Hematopoietic multipotent progenitor cell treated with erythropoietin and hydrocortisone succinate and interleukin-3 and kit ligand, for 6 days (in vitro differentiated cells): ENCODE measurements at regions not wholly inside any gene's neighbourhood (a gene's known extent, or its start where the extent isn't known, plus 50 kb on each side); places are given as distances from the start of the nearest gene placed in this dataset.

ENCODE experiments used
- DNase-seq: peaks from one replicate; pipeline ENCODE4 v3.0.0-alpha.2; 2015

DNA sequence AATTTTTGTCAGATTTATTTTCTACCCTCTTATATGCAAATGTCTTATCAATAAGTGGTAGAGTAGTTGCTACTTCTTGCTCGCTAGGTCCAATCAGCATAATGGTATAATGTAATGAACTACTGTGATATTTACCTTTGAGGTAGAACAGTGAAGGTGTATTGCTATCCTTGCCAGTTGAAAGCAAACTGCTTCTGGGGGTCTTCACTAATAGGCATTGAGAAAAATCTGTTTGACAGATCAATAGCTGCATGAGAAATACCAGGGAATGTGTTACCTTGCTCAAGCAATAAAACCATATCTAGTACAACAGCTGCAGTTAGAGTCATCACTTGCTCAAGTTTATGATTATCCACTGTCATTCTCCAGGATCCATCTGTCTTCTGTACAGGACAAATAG lies 50.1 kb upstream of the EFEMP1 start:
- DNase-seq: no peak

GRCh38 chr2:55976681-55977080 lies 53.1 kb upstream of the EFEMP1 start:
- no peak for DNase-seq

- DNase-seq: peak; percentile 2
Measured at GRCh38 chr2:55985406-55985805, 61.8 kb upstream of the EFEMP1 start.

DNA sequence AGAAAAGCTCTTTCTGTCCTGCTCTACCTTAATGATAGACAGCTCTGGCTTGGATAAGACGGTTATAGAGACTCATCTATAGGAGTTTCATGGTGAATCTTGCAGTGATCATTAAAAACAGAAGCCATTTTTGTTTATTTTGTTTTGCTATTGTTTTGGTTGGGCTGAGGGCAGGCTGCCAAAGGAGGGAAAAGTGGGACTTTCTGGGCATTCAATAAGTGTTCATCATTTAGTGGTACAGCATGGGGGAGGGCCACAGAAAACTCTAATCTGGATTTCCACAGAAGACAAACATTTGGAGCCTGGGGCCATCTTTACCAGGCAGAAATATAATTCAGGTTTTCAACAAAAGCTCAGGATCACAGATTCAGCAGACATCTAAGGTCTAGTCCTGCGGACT lies 62.4 kb upstream of the EFEMP1 start:
- DNase-seq: no peak

GRCh38 chr2:55986700-55987440 lies 63.3 kb upstream of the EFEMP1 start:
- DNase-seq: no peak

- DNase-seq: no peak
Measured at GRCh38 chr2:55989405-55989804, 65.8 kb upstream of the EFEMP1 start.

DNA sequence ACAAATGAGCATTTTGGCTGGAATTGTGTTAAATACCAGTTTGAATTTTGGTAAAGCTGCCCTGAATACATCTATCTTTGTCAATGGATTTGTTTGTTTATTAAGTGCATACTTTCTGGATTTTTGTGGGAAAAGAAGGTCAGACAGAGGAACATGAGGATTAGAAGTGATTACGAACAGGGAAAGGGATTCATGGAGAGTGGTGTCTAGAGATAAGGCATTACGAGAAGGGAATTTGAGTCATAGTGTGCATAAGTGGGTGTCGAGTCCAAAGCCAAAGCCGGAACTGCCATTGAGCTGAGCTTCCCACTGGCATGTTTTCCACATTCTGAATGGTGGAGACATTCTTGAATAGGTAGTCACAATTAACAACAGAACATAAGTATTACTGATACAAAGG lies 68.9 kb upstream of the EFEMP1 start:
- no peak for DNase-seq

GRCh38 chr2:55993685-55994084 lies 70.1 kb upstream of the EFEMP1 start:
- no peak for DNase-seq

DNA sequence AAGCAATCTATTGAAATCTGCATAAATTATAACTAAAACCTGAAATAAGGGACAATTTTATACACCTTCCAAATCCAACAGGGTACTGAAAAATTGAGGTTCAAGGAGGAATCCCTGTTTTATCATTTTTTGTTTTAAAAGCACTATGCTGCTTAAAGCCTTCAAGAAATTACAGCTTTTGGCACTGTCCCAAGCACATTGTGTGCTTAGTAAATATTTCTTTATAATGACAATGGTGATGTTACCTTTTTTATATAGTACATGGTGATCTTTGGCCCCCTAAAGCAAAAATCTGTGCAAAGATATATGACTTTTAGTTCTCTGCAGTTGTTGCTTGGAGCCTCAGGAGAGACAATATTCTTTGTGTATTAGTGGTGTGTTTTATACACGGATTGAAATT lies 71.6 kb upstream of the EFEMP1 start:
- DNase-seq: no peak

DNA sequence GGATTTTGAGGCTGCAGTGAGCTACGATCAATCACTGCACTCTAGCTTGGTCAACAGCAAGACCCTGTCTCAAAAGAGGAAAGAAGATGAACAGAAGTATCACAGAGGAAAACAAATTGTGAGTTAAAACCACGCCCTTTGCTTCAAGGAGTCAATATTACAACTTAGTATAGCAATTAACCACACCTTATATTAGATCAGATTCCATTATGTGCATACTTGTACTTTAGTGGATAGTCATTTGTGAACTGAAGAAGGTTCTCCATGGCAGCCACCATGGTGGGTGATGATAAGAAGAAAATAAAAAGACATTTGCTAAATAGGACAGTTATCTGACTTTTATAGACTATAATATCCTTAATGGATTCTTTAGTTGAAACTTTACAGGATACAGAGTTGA lies 72.3 kb upstream of the EFEMP1 start:
- no peak for DNase-seq

DNA sequence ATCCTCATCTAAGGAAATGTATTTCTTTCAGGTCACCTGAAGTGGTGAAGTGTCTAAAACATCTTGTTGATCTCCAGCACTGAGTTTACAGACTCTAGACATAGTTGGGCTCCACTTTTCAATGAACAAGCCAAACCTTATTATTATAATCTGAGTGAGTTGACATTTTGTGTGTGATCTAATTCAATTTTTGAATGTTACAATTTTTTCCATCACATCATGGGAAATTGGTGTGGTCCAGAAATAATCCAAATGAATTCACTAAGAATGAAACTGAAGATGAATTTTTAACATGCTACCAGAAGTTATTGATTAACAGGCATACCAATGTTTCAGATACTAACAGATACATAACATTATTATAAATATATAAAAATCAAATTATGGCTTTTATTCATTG lies 75.6 kb upstream of the EFEMP1 start:
- DNase-seq: no peak

DNA sequence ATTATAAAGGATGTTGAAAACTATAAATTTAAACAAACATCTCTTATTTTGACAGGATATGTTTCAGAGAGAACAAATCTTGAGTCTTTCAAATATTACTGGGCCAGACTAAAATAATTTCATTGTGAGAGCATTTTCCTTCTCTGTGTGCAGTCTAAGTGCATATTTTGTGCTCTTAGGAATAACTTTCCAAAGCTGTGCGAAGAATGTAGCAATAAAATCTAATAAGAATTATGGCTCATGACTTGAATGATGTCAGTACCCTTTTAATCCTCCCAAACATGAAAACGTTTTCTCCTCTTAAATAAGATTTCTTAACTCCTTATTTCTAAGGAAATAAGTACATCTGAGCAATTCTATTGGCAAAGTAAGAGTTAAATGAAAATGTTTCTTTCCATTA lies 76.2 kb upstream of the EFEMP1 start:
- no peak for DNase-seq

DNA sequence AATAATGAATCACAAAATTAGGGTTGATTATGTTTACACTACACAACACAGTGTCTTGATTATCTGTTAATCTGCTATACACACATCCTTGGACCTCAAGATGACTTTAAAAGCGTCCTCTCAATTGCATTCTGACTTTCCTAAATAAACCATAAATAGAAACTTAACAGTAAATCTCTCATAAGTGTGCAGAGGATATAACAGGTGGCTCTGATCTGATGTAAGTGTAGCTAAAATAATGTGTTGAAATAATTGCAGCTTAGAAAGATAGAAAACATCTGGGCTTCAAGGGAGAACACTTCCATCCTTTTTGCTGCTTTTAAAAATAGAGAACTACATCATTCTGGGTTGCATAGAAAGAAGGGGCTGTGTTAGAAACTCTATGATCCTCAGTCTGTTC lies 78.4 kb upstream of the EFEMP1 start:
- DNase-seq: no peak

DNA sequence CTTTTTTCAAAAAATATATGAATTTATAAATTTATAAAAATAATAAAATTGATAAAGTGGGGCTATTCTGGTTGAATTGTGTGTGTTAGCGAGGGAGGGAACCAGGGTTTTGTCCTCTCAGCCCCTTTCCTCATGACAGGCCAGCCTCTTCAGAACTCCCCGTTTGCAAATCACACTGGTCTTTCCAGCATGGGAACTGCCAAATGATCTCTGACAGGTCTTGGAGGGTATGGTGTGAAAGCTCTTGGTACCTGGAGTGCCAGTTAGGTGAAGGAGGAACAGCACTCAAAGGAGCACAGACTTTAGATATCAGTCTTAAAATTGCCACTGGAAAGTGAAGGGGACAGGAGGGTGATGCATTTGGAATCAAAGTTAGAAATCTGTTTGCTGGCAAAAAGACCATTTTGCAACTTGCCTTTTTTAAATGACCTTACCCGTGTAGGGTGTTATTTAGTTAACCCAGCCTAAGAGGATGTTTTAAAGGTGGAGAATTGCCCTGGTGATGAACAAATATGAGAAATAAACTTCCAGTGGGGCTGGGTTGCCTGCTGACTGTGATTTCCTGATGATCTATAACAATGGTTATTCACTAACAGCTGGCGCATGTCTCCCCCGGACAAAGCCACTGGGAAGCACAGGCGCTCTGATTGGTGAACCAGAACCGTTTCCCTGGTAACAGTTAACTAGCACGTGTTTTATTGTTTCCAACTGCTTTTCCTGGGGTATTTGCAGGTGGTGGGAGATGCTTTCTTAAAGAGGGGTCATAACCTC lies 85.3 kb upstream of the EFEMP1 start:
- DNase-seq: no peak

DNA sequence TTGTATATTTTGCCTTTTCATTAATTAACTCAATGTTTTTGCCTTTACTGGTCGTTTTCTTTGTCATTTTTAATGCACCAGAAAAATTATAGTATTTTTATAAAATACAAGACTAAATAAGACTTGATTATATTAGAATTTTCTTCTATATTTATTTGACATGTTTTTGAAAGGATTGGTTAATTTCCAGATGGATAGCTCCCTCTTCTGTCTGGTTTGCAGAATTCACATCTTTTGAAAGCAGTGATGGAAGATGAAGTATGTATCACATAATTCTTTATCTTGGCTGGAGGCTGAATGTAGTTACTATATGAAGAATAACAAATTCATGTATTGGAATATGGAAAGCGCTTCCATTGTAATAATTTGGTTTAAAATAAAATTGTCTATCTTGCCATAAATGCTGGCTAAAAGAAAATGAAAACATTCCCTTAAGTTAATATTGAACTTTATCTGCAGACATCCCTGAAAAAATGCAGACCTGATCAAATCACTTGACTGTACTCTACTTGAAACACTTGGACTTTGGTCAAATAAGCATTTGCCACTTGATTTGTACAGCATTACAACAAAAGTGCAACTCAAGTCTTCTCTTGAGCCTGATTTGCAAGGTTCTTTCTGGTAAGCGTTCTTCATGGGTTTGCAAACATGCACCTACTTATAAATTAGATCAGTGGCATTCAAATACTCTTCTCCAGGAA lies 86.3 kb upstream of the EFEMP1 start:
- DNase-seq: peak; percentile 60

DNA sequence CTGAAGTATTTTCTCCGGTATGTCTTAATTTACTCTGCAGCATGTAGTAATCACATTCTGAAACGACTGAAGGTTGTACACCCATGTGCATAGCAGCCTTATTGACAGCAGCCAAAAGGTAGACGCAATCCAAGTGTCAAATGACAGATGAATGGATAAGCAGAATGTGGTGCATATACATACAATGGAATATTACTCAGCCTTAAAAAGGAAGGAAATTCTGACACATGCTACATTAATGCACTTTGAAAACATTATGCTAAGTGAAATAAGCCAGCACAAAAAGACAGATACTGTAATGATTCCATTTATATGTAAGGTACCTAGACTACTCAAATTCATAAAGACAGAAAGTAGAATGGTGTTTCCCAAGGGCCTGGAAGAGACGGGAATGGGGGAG lies 88.0 kb upstream of the EFEMP1 start:
- no peak for DNase-seq

DNA sequence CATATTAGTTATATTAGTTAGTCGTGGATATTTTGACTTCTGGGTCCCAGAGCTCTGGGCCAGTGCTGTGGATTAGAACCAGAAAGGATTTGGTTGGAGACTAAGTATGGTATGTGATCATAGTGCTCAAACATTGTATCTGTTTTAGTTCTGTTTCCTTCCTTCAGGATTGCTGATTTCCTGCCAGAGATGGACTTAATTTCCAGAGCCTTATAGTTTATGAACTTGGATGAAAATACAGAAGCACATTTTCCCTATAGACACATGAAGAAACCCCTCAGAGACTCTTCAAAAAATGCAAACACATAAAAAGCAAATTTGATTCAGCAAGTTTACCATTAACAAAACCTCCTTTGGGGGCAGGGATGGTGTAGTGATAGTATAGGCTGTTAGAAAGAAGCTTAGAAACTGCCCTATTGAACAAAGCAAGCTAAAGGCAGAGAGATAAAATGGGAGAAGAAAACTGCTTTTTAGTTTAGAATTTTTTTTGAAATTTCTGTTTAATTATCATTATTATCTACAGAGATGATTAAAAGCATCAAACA lies 88.7 kb upstream of the EFEMP1 start:
- no peak for DNase-seq

- DNase-seq: no peak
Measured at GRCh38 chr2:56013475-56013874, 89.9 kb upstream of the EFEMP1 start.

DNA sequence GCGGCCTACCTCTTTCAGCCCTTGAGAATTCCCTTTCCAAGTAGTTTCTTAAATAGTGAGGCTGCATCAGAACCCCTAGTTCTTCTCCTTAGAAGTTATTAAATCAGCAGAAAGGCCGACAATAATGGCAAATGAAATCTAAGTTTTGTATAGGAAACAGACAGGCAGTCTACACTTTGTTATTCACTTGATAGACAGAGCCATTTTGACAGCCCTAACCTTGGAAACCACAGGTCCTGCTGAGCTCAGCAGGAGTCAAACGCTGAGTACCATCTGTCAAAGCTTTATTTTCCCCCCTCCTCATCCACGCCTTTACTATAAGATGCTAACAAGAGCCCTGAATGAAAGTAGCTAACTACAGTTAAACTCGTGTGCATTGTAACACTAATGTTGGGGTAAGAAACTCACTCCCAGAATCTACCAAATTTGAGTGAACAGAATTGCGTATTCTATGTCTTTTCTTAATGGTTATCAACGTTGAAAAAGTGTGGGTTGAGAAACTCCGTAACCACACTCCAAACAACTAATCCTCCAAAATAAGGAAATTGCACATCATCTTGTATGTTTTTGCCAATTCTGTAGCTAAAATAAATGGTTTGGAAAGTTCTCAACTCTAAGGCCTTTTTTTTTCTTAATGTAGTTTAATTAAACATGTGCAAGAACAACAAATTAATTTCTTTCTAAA lies 90.6 kb upstream of the EFEMP1 start:
- no peak for DNase-seq

DNA sequence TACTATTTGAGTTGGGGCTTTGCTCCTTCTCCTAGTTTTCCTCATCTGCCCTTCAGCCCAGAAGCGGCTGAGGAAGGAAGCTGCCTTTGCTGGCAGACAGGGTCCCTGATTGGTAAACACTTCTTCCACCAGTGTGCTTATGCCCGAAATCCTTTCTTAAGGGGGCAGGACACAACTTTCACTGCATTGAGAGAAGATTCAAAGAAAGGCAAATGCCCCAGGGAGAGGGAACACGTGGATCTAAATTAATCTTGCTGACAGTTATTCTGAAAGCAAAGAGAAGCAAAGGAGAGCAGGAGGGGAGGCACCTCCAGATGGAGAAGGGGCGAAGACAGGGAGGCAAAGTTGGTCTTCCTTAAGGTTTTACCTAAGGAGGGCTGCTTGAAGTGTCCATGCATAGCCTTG lies 92.1 kb upstream of the EFEMP1 start:
- no peak for DNase-seq

- no peak for DNase-seq
Measured at GRCh38 chr2:56017784-56018183, 94.2 kb upstream of the EFEMP1 start.

DNA sequence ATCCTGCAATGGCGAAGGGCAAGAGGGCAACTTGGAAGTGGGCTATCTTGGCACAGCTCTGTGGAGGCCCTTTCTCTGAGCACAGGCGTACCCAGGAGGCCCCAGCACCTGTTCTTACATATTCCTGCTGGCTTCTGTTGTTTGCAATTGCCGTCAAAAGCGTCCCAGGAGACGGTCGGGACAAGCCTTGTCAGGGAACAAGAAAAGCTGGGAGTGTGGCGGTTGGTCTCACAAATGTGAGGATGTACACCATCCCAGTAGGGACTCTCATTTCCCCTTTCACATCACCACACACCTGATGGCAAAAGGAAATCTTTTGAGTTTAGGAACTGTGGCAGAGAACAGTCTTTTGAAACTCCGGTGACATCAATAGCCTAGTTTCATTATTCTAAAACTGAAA lies 94.7 kb upstream of the EFEMP1 start:
- no peak for DNase-seq

DNA sequence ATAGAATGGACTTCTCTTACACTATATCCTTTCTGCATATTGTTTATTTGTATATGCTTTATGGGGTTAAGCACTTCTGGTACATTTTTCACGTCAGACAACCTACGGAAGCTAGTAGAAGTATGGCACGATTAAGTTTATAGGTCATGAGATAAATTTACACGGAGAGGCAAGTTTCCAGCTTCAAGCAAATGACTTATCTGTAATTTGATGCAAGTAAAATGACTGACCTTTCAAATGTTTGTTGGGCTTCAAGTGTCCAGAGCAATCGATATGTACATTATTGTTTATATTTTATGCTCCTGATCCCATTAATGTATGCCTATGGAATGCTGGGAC lies 97.5 kb upstream of the EFEMP1 start:
- no peak for DNase-seq
